HEK293 (cell line): ENCODE measurements at regions not wholly inside any gene's neighbourhood (a gene's known extent, or its start where the extent isn't known, plus 50 kb on each side); places are given as distances from the start of the nearest gene placed in this dataset.

Experiments used
- CTCF ChIA-PET: fragments of 350-600 bp; formaldehyde crosslinking; extraction: SDS; loops from one replicate; lab custom pipeline; 2021; ENCODE audit warnings: antibody characterized with exemption; lab: Yijun Ruan, JAX
- POLR2A ChIA-PET: fragments of 300-600 bp; formaldehyde crosslinking; extraction: SDS; loops from one replicate; lab custom pipeline; 2020; ENCODE audit warnings: antibody characterized with exemption, inconsistent platforms; lab: Yijun Ruan, JAX
- H3K27ac ChIP-seq: fragments of 200-500 bp; sonication (Bioruptor generic); 2 replicates; pipeline ENCODE4 v1.5.1; 2014; ENCODE audit warnings: low read depth, low read length, control low read depth, inconsistent platforms; ENCODE audit errors: extremely low read depth
- H3K36me3 ChIP-seq, 2 experiments: fragments of 200-500 bp in 1 of 2; sonication (Bioruptor generic) in 1 of 2; 1 replicate in 1 of 2; 2 replicates in 1 of 2; pipeline ENCODE4 v1.5.1; 2014 to 2017; ENCODE audit warnings: inconsistent platforms in 2 of 2, low read length in 2 of 2; ENCODE audit not compliant: control insufficient read depth in 2 of 2, insufficient read depth in 1 of 2
- H3K4me1 ChIP-seq: fragments of 200-500 bp; sonication (Bioruptor generic); 2 replicates; pipeline ENCODE4 v1.5.1; 2014; ENCODE audit warnings: mild to moderate bottlenecking, low read length, inconsistent platforms; ENCODE audit not compliant: control insufficient read depth, insufficient read depth
- H3K4me3 ChIP-seq: 2 replicates; pipeline ENCODE4 v1.5.1; 2011; ENCODE audit warnings: low read depth, mild to moderate bottlenecking, control low read depth, low read length, moderate library complexity
- H3K9me3 ChIP-seq: fragments of 200-500 bp; sonication (Bioruptor generic); 2 replicates; pipeline ENCODE4 v1.5.1; 2014; ENCODE audit warnings: low read depth, low read length, inconsistent platforms; ENCODE audit not compliant: control insufficient read depth, insufficient read depth
- HOXD13 ChIP-seq: sonication (generic); formaldehyde crosslinking; IDR thresholded peaks from 2 replicates; pipeline ENCODE4 v1.8.0; 2022; ENCODE audit warnings: missing genetic modification reagents, borderline replicate concordance
- KLF16 ChIP-seq: fragments of 450-650 bp; formaldehyde crosslinking; IDR thresholded peaks from 2 replicates; pipeline ENCODE4 v1.5.1; 2017; ENCODE audit warnings: missing biosample characterization, missing genetic modification characterization
- KLF8 ChIP-seq: fragments of 450-650 bp; formaldehyde crosslinking; IDR thresholded peaks from 2 replicates; pipeline ENCODE4 v1.5.1; 2016; ENCODE audit warnings: missing biosample characterization, missing genetic modification characterization
- REPIN1 ChIP-seq: fragments of 450-650 bp; formaldehyde crosslinking; IDR thresholded peaks from 2 replicates; pipeline ENCODE4 v1.5.1; 2017; ENCODE audit warnings: missing biosample characterization, missing genetic modification characterization, low read depth
- REST ChIP-seq: fragments of 450-650 bp; formaldehyde crosslinking; IDR thresholded peaks from 2 replicates; pipeline ENCODE4 v1.5.1; 2016; ENCODE audit warnings: missing biosample characterization, missing genetic modification characterization
- ZBTB26 ChIP-seq: fragments of 450-650 bp; formaldehyde crosslinking; optimal IDR thresholded peaks from 2 replicates; pipeline ENCODE3; 2016; ENCODE audit warnings: missing biosample characterization, mild to moderate bottlenecking, missing genetic modification characterization
- ZBTB7A ChIP-seq: fragments of 450-650 bp; formaldehyde crosslinking; IDR thresholded peaks from 2 replicates; pipeline ENCODE4 v1.5.1; 2016; ENCODE audit warnings: low read depth, missing biosample characterization, missing genetic modification characterization
- ZNF148 ChIP-seq: fragments of 450-650 bp; formaldehyde crosslinking; IDR thresholded peaks from 2 replicates; pipeline ENCODE4 v1.5.0; 2017; ENCODE audit warnings: missing biosample characterization, missing genetic modification characterization, borderline replicate concordance
- ZNF157 ChIP-seq: fragments of 450-650 bp; formaldehyde crosslinking; IDR thresholded peaks from 2 replicates; pipeline ENCODE4 v1.5.1; 2016; ENCODE audit warnings: missing biosample characterization, missing genetic modification characterization
- ZNF19 ChIP-seq: fragments of 450-650 bp; formaldehyde crosslinking; IDR thresholded peaks from 2 replicates; pipeline ENCODE4; 2016; ENCODE audit warnings: missing biosample characterization, missing genetic modification characterization, low read depth
- ZNF2 ChIP-seq: fragments of 450-650 bp; formaldehyde crosslinking; IDR thresholded peaks from 2 replicates; pipeline ENCODE4 v1.5.1; 2016; ENCODE audit warnings: missing biosample characterization, missing genetic modification characterization
- ZNF23 ChIP-seq: fragments of 450-650 bp; formaldehyde crosslinking; IDR thresholded peaks from 2 replicates; pipeline ENCODE4 v1.5.1; 2016; ENCODE audit warnings: missing biosample characterization, missing genetic modification characterization, borderline replicate concordance
- ZNF354C ChIP-seq: fragments of 450-650 bp; formaldehyde crosslinking; IDR thresholded peaks from 2 replicates; pipeline ENCODE4 v1.5.1; 2016; ENCODE audit warnings: missing biosample characterization, missing genetic modification characterization, low read depth, borderline replicate concordance
- ZNF513 ChIP-seq: fragments of 450-650 bp; IDR thresholded peaks from 2 replicates; pipeline ENCODE4 v1.5.1; 2018; ENCODE audit warnings: missing biosample characterization, missing genetic modification characterization
- ZNF529 ChIP-seq: fragments of 450-650 bp; formaldehyde crosslinking; IDR thresholded peaks from 2 replicates; pipeline ENCODE4 v1.5.1; 2017; ENCODE audit warnings: missing genetic modification characterization, missing biosample characterization; ENCODE audit not compliant: insufficient replicate concordance
- ZNF561 ChIP-seq: fragments of 450-650 bp; IDR thresholded peaks from 2 replicates; pipeline ENCODE4 v1.5.1; 2018; ENCODE audit warnings: missing biosample characterization, missing genetic modification characterization, borderline replicate concordance
- ZNF658 ChIP-seq: fragments of 450-650 bp; formaldehyde crosslinking; IDR thresholded peaks from 2 replicates; pipeline ENCODE4; 2016; ENCODE audit warnings: missing biosample characterization, missing genetic modification characterization
- ZSCAN18 ChIP-seq: fragments of 450-650 bp; formaldehyde crosslinking; IDR thresholded peaks from 2 replicates; pipeline ENCODE4 v1.5.1; 2016; ENCODE audit warnings: missing biosample characterization, missing genetic modification characterization
- ZSCAN5A ChIP-seq: fragments of 450-650 bp; formaldehyde crosslinking; IDR thresholded peaks from 2 replicates; pipeline ENCODE4 v1.5.1; 2016; ENCODE audit warnings: missing biosample characterization, missing genetic modification characterization
- ZXDB ChIP-seq: fragments of 450-650 bp; formaldehyde crosslinking; IDR thresholded peaks from 2 replicates; pipeline ENCODE4 v1.5.1; 2016; ENCODE audit warnings: missing biosample characterization, missing genetic modification characterization

GRCh38 chr6:147053311-147053921, 150.8 kb upstream of the STXBP5 start (continued):
- no peak for TF ChIP-seq ZNF148 (tag by site-specific recombination)
- no peak for TF ChIP-seq KLF16
- no peak for TF ChIP-seq ZXDB (tag by site-specific recombination)

GRCh38 chr6:147054158-147054557, 150.1 kb upstream of the STXBP5 start:
- Histone ChIP-seq H3K4me3 (no peak overlapping the region), H3K9me3 (no peaks in the 10 kb centered on the region), H3K27ac (no peak overlapping the region), H3K4me1 (no peaks in the 10 kb centered on the region), H3K36me3 (no peaks in the 10 kb centered on the region)
- POLR2A ChIA-PET = no interaction called here
- CTCF ChIA-PET = no interaction called here
- no peak for TF ChIP-seq ZNF23 (tag by site-specific recombination)
- TF ChIP-seq ZSCAN18 (tag by site-specific recombination) = no peak
- no peak for TF ChIP-seq ZBTB26 (tag by site-specific recombination)
- TF ChIP-seq ZNF157 (tag by site-specific recombination) = no peak
- no peak for TF ChIP-seq ZNF658 (tag by site-specific recombination)
- TF ChIP-seq REST (tag by site-specific recombination) = no peak
- no peak for TF ChIP-seq ZBTB7A (tag by site-specific recombination)

GRCh38 chr6:147054871-147055270, 149.3 kb upstream of the STXBP5 start:
- ChIA-PET CTCF (no interaction called here), POLR2A (no interaction called here)
- Histone ChIP-seq H3K4me3 (no peak overlapping the region), H3K27ac (no peak overlapping the region), H3K4me1 (no peaks in the 10 kb centered on the region), H3K9me3 (no peaks in the 10 kb centered on the region), H3K36me3 (no peaks in the 10 kb centered on the region)
- TF ChIP-seq REPIN1 (tag by site-specific recombination) (no peak), KLF8 (tag by site-specific recombination) (no peak), ZNF19 (tag by site-specific recombination) (no peak), ZNF354C (tag by site-specific recombination) (no peak), ZSCAN5A (tag by site-specific recombination) (no peak), HOXD13 (CRISPR knock-in tag) (no peak), ZNF513 (tag by site-specific recombination) (no peak), ZNF2 (no peak), ZNF529 (tag by site-specific recombination) (no peak), ZNF561 (tag by site-specific recombination) (no peak)
